Memory B cell (primary cell): ENCODE measurements at regions not wholly inside any gene's neighbourhood (a gene's known extent, or its start where the extent isn't known, plus 50 kb on each side); places are given as distances from the start of the nearest gene placed in this dataset.

ENCODE experiments used
- ATAC-seq: fragments of 150-1000 bp; cut with Tn5 transposase; 2 replicates; pipeline ENCODE4 v1.10.0; 2021; ENCODE audit warnings: low read depth, mild to moderate bottlenecking, moderate library complexity
- DNase-seq, 2 donors: peaks; one replicate each; pipeline ENCODE4 v3.0.0; 2022; ENCODE audit warnings: low spot score in 2 of 2
- H3K27ac Mint-ChIP-seq: one replicate; pipeline ENCODE4 v1.8.0; 2022; ENCODE audit warnings: mild to moderate bottlenecking, moderate library complexity, mixed read lengths
- H3K27me3 Mint-ChIP-seq: one replicate; pipeline ENCODE4 v1.8.0; 2022; ENCODE audit warnings: mixed read lengths
- H3K36me3 Mint-ChIP-seq: one replicate; pipeline ENCODE4 v1.8.0; 2022; ENCODE audit warnings: mild to moderate bottlenecking, mixed read lengths
- H3K4me1 Mint-ChIP-seq: one replicate; pipeline ENCODE4 v1.8.0; 2022; ENCODE audit warnings: mixed read lengths
- H3K4me3 Mint-ChIP-seq: one replicate; pipeline ENCODE4 v1.8.0; 2022; ENCODE audit warnings: mild to moderate bottlenecking, moderate library complexity, mixed read lengths
- H3K9me3 Mint-ChIP-seq: one replicate; pipeline ENCODE4 v1.8.0; 2022; ENCODE audit warnings: mixed read lengths

DNA sequence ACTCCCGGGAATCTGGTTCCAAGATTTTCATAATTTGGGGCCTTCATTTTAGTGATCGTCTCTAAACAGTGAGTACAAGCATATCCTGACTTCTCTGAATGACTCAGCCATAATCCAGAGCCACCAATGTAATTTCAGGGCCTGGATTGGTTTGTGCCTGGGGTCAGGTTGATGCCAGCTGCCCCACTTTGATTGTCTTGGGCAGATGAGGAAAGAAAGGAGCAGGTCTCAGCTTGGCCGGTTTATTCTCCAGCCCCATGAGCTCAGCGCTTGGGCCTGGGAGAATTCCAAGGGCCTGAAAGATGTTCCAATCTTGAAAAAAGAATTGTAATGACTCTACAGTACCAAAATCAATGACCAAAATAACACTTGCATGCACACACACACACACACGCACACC is 71.2 kb upstream of the ECE1 start:
- Mint-ChIP-seq H3K27me3 (no peaks in the 10 kb centered on the region), H3K4me3 (no peak overlapping the region), H3K36me3 (no peaks in the 10 kb centered on the region), H3K9me3 (no peaks in the 10 kb centered on the region), H3K27ac (no peak overlapping the region), H3K4me1 (peaks cover 8% of the 10 kb centered on the region)
- DNase-seq, result no peak
- no peak for ATAC-seq

DNA sequence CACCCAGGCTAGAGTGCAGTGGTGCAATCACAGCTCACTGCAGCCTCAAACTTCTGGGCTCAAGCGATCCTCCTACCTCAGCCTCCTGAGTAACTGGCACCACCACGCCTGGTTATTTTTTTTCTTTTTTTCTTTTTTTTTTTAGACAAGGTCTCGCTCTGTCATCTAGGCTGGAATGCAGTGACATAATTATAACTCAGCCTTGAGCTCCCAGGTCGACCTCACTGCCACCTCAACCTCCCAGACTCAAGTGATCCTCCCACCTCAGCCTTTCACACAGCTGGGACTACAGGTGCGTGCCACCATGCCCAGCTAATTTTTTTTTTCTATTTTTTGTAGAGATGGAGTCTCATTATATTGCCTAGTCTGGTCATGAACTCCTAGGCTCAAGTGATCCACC is 66.9 kb upstream of the ECE1 start:
- Mint-ChIP-seq H3K27ac (no peak overlapping the region), H3K4me3 (no peak overlapping the region), H3K9me3 (no peaks in the 10 kb centered on the region), H3K4me1 (no peaks in the 10 kb centered on the region), H3K36me3 (no peaks in the 10 kb centered on the region), H3K27me3 (no peaks in the 10 kb centered on the region)
- ATAC-seq, result no peak
- DNase-seq, result no peak

GRCh38 chr1:21355956-21356355 is 65.7 kb upstream of the ECE1 start:
- ATAC-seq, result no peak
- no peak for DNase-seq
- H3K27ac Mint-ChIP-seq, result no peak overlapping the region
- H3K9me3 Mint-ChIP-seq, result no peaks in the 10 kb centered on the region
- H3K27me3 Mint-ChIP-seq, result no peaks in the 10 kb centered on the region
- no peaks in the 10 kb centered on the region for H3K4me1 Mint-ChIP-seq
- H3K4me3 Mint-ChIP-seq, result no peak overlapping the region
- no peaks in the 10 kb centered on the region for H3K36me3 Mint-ChIP-seq

- Mint-ChIP-seq H3K36me3 (no peaks in the 10 kb centered on the region), H3K27me3 (no peaks in the 10 kb centered on the region), H3K27ac (no peak overlapping the region), H3K4me3 (no peak overlapping the region), H3K9me3 (no peaks in the 10 kb centered on the region), H3K4me1 (no peaks in the 10 kb centered on the region)
- DNase-seq (no peak), ATAC-seq (no peak)
Observed at GRCh38 chr1:21352586-21352985, 62.3 kb upstream of the ECE1 start.

- no peak for ATAC-seq
- H3K36me3 Mint-ChIP-seq, result no peaks in the 10 kb centered on the region
- no peak for DNase-seq
- H3K4me1 Mint-ChIP-seq, result no peaks in the 10 kb centered on the region
- no peak overlapping the region for H3K4me3 Mint-ChIP-seq
- H3K9me3 Mint-ChIP-seq, result no peaks in the 10 kb centered on the region
- no peaks in the 10 kb centered on the region for H3K27me3 Mint-ChIP-seq
- H3K27ac Mint-ChIP-seq, result no peak overlapping the region
Observed at GRCh38 chr1:21351901-21352300, 61.6 kb upstream of the ECE1 start.

DNA sequence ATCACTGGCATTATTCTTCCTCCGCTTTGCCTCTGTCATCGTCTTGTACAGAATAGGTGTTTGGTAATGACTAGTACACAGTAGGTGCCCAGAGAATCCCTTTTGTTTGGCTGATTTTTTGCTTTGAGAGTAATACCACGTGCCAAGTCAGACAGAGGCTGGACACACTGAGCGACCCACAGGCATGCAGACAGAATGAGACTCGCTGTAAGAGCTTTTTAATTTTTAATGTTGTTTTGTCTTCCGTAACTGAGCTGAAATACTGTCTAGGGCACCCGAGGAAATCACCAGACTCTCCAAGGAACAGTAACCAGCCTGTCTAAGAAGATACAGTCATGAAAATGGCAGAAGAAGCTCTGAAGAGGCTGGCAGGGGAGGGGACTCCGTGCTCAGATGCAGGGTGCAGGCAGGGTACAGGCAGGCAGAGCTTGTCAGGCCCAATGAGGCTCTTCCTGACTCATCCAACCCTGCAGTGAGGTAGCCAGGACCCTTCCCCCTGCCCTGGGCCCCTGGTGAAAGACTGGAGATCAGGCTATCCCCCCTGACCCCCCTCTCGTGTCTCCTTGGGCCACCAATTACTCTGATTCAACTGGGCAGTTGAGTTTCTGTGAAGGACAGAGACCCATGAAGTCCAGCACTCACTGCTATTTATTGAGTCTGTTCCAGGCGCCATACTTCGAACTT is 60.1 kb upstream of the ECE1 start:
- DNase-seq (no peak), ATAC-seq (no peak)
- Mint-ChIP-seq H3K9me3 (no peaks in the 10 kb centered on the region), H3K4me3 (no peak overlapping the region), H3K4me1 (no peaks in the 10 kb centered on the region), H3K27ac (no peak overlapping the region), H3K36me3 (no peaks in the 10 kb centered on the region), H3K27me3 (no peaks in the 10 kb centered on the region)

GRCh38 chr1:21349693-21350092 is 59.4 kb upstream of the ECE1 start:
- no peaks in the 10 kb centered on the region for H3K36me3 Mint-ChIP-seq
- no peaks in the 10 kb centered on the region for H3K9me3 Mint-ChIP-seq
- H3K27me3 Mint-ChIP-seq, result no peaks in the 10 kb centered on the region
- no peak overlapping the region for H3K4me3 Mint-ChIP-seq
- no peak overlapping the region for H3K27ac Mint-ChIP-seq
- ATAC-seq (no peak), DNase-seq (no peak)
- H3K4me1 Mint-ChIP-seq, result peaks cover under 1% of the 10 kb centered on the region

DNA sequence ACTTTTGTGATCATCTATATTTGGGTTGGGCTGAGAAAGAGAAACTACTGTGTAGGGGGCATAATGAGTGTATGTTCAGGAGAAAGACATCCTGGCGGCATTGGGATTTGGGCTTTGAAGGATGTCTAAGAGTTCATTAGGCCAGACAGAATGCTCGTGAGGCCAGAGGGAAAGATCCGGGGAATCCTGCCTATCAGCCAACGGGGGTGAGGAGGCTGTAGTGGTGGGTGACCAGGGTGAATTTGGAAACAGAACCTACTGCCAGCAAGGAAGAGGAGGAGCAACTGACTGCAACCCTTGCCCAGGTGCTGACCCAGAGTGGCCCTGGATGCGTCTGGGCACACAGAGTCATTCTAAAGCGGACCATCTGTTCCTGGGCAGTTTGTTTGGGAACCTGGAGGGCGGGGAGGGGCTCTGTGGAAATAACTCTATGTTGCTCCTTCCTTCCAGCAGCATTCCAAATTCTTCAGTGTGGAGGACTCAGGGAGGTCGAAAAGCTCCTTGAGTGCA is 56.9 kb upstream of the ECE1 start:
- ATAC-seq (no peak), DNase-seq (no peak)
- Mint-ChIP-seq H3K27me3 (no peaks in the 10 kb centered on the region), H3K4me1 (peaks cover 24% of the 10 kb centered on the region), H3K27ac (no peak overlapping the region), H3K36me3 (no peaks in the 10 kb centered on the region), H3K4me3 (no peak overlapping the region), H3K9me3 (no peaks in the 10 kb centered on the region)

DNA sequence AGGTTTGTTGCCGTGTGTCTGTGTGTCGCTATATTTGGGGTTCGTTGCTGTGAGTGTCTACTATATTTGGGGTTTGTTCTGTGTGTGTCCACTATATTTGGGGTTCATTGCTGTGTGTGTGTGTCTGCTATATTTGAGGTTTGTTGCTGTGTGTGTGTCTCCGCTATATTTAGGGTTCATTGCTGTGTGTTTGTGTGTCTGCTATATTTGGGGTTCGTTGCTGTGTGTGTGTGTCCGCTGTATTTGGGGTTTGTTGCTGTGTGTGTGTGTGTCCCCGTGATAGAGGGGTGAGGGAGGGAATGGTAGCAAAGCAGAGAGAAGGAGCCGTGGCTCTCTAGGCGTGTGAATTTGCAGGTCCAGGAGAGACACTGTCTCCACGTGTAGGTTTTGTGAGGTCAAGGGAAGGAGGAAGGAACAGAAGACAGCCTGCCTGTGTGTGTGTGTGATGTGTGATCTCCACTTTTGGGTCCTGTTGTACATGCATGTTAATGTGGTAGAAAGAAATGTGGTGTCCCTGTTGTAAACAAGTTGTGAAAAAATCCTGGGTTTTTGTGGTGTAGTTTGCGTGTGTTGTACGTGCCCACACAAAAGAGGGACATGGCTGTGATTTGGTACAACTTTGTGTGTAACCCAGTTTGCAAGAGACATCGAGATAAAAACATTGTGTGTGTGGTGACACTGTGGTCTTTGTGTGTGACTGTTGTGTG is 56.3 kb upstream of the ECE1 start:
- ATAC-seq, result no peak
- no peaks in the 10 kb centered on the region for H3K27me3 Mint-ChIP-seq
- no peaks in the 10 kb centered on the region for H3K36me3 Mint-ChIP-seq
- DNase-seq, result no peak
- H3K27ac Mint-ChIP-seq, result no peak overlapping the region
- H3K4me1 Mint-ChIP-seq, result peaks cover 28% of the 10 kb centered on the region
- H3K9me3 Mint-ChIP-seq, result no peaks in the 10 kb centered on the region
- H3K4me3 Mint-ChIP-seq, result no peak overlapping the region

DNA sequence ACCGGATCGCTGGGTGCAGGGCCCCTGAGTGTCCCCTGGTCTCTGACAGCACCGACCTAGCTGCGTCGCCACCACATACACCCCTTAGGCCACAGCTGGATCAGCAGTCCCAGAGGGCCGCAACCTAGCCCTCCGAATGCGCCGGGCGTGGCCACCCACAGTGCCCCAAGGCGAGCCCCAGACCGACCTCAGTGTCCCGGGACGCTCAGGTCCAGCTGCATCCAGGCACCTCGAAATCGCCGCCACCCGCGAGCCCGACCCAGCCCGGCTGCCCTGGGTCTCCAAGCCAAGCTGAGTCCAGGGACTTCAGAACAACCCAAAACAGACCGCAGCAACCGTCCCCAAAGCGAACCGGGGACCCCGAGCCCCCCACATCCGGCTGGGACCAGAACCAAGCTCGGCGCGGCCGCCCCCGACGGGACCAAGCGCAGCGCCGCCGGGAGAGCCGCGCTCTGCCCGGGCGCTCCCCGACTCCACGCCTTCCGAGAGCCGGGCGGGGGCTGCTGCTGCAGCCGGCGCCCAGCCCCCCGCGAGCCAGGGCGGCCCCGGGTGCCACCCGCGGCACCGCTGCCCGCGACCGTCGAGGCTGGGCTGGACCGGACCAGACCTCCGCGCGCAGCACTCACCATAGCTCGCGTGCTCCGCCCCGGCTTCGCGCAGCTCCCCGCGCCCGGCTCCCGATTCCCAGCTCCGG is 54.6 kb upstream of the ECE1 start:
- peak; percentile 22 for ATAC-seq
- Mint-ChIP-seq H3K4me1 (peaks cover 40% of the 10 kb centered on the region), H3K4me3 (peak overlapping the region; percentile 84), H3K27me3 (no peaks in the 10 kb centered on the region), H3K27ac (peak overlapping the region; percentile 89), H3K36me3 (peaks cover 4% of the 10 kb centered on the region), H3K9me3 (no peaks in the 10 kb centered on the region)
- DNase-seq, result no peak

GRCh38 chr1:21344098-21344749 is 54.0 kb upstream of the ECE1 start:
- H3K27me3 Mint-ChIP-seq, result no peaks in the 10 kb centered on the region
- peaks cover 4% of the 10 kb centered on the region for H3K36me3 Mint-ChIP-seq
- DNase-seq, result no peak
- peak overlapping the region; percentile 84 for H3K4me3 Mint-ChIP-seq
- H3K4me1 Mint-ChIP-seq, result peaks cover 44% of the 10 kb centered on the region
- H3K27ac Mint-ChIP-seq, result peak overlapping the region; percentile 89
- no peaks in the 10 kb centered on the region for H3K9me3 Mint-ChIP-seq
- no peak for ATAC-seq

- peaks cover 6% of the 10 kb centered on the region for H3K36me3 Mint-ChIP-seq
- ATAC-seq (peak; percentile 51), DNase-seq (peak in 1 of 2 donors; percentile 44)
- H3K27ac Mint-ChIP-seq, result peak overlapping the region; percentile 89
- H3K4me1 Mint-ChIP-seq, result peaks cover 52% of the 10 kb centered on the region
- H3K27me3 Mint-ChIP-seq, result no peaks in the 10 kb centered on the region
- H3K9me3 Mint-ChIP-seq, result no peaks in the 10 kb centered on the region
- H3K4me3 Mint-ChIP-seq, result peak overlapping the region; percentile 84
Observed at GRCh38 chr1:21342961-21343838, 52.9 kb upstream of the ECE1 start.

DNA sequence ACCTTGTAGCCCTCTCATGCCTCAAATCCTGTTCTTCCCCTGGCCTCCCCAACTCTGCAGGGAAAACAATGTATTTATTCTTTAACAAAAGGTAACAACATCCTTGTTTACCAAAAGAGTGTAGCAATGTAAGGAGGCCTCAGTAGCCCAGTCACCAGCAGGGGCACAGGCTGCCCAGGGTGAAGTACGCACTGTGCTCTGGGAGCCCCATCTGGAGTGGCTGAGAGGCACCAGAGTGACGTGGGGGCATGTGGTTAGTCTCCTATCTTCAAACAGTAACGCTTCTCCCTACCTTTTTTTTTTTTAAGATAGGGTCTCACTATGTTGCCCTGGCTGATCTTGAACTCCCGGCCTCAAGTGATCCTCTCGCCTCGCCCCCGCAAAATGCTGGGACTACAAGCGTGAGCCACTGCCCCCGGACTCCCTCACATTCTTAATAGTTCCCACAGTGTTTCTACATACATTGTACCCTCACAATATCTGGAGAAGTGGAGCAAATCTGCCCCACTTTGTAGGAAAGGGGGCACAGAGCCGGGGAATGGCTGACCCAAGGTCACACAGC is 51.3 kb upstream of the ECE1 start:
- H3K36me3 Mint-ChIP-seq, result peaks cover 6% of the 10 kb centered on the region
- ATAC-seq (no peak), DNase-seq (no peak)
- peak overlapping the region; percentile 58 for H3K27ac Mint-ChIP-seq
- no peak overlapping the region for H3K4me3 Mint-ChIP-seq
- no peaks in the 10 kb centered on the region for H3K9me3 Mint-ChIP-seq
- H3K27me3 Mint-ChIP-seq, result no peaks in the 10 kb centered on the region
- peaks cover 68% of the 10 kb centered on the region for H3K4me1 Mint-ChIP-seq
